ENCODE measurements at regions not wholly inside any gene's neighbourhood (a gene's known extent, or its start where the extent isn't known, plus 50 kb on each side); places are given as distances from the start of the nearest gene placed in this dataset.

GRCh38 chr2:16197504-16198147, 257.3 kb downstream of the MYCN start:
- no peak for DNase-seq

- no peak for DNase-seq
Observed at GRCh38 chr2:16196687-16197503, 256.5 kb downstream of the MYCN start.

- DNase-seq, result no peak
Observed at GRCh38 chr2:16195681-16196070, 255.3 kb downstream of the MYCN start.

- no peak for DNase-seq
Observed at GRCh38 chr2:16194931-16195680, 254.8 kb downstream of the MYCN start.

- DNase-seq, result no peak
Observed at GRCh38 chr2:16194530-16194929, 254.2 kb downstream of the MYCN start.

- DNase-seq, result no peak
Observed at GRCh38 chr2:16194096-16194390, 253.7 kb downstream of the MYCN start.

- DNase-seq, result no peak
Observed at GRCh38 chr2:16192416-16193216, 252.3 kb downstream of the MYCN start.

- DNase-seq, result no peak
Observed at GRCh38 chr2:16191431-16192200, 251.3 kb downstream of the MYCN start.

GRCh38 chr2:16190446-16191270, 250.3 kb downstream of the MYCN start:
- DNase-seq, result no peak

- no peak for DNase-seq
Observed at GRCh38 chr2:16189836-16190160, 249.4 kb downstream of the MYCN start.

GRCh38 chr2:16189029-16189835, 248.9 kb downstream of the MYCN start:
- DNase-seq, result peak; percentile 75

- peak; percentile 64 for DNase-seq
Observed at GRCh38 chr2:16188261-16188890, 248.0 kb downstream of the MYCN start.

- no peak for DNase-seq
Observed at GRCh38 chr2:16187482-16187817, 247.1 kb downstream of the MYCN start.

- no peak for DNase-seq
Observed at GRCh38 chr2:16186661-16187481, 246.5 kb downstream of the MYCN start.

GRCh38 chr2:16185801-16186272, 245.5 kb downstream of the MYCN start:
- DNase-seq, result peak; percentile 79

- no peak for DNase-seq
Observed at GRCh38 chr2:16184945-16185660, 244.8 kb downstream of the MYCN start.

- DNase-seq, result no peak
Observed at GRCh38 chr2:16184341-16184890, 244.1 kb downstream of the MYCN start.

GRCh38 chr2:16183345-16183744, 243.0 kb downstream of the MYCN start:
- DNase-seq, result no peak

Data from retina (tissue), 1 donor.